Lower leg skin (tissue), 4 donors: ENCODE measurements at regions not wholly inside any gene's neighbourhood (a gene's known extent, or its start where the extent isn't known, plus 50 kb on each side); places are given as distances from the start of the nearest gene placed in this dataset.

Experiments
- DNase-seq, 2 donors: peaks; one replicate each; pipeline ENCODE4 v3.0.0-alpha.2; 2019; ENCODE audit warnings: low spot score in 2 of 2
- H3K4me3 ChIP-seq: fragments of 200-600 bp; sonication (generic); 2 replicates; pipeline ENCODE4 v1.5.1; 2017; ENCODE audit warnings: mild to moderate bottlenecking, low read depth; ENCODE audit not compliant: poor library complexity, severe bottlenecking
- POLR2A ChIP-seq, 2 donors: fragments of 450-650 bp; IDR thresholded peaks; one replicate each; pipeline ENCODE4 v1.6.1; 2016 to 2017; ENCODE audit warnings: antibody characterized with exemption in 2 of 2, mild to moderate bottlenecking in 1 of 2, moderate library complexity in 1 of 2
- WGBS, 2 donors: methylation state at CpG; one replicate each; pipeline ENCODE4 v1.1.5; 2018; 5-methylcytosine and 5-hydroxymethylcytosine counted together
- intact Hi-C: fragments of 100-400 bp; cut with DNase I; formaldehyde crosslinking; loops from one replicate; pipeline ENCODE4 v1.15.0; 2023; ENCODE audit warnings: low total_unique reads
- TF ChIP-seq, protein P1 (sequence below), 3 donors: fragments of 450-650 bp; IDR thresholded peaks; one replicate each; pipeline ENCODE4 v1.5.1; 2016; ENCODE audit warnings: antibody characterized with exemption in 3 of 3, mild to moderate bottlenecking in 3 of 3, moderate library complexity in 2 of 3

DNA sequence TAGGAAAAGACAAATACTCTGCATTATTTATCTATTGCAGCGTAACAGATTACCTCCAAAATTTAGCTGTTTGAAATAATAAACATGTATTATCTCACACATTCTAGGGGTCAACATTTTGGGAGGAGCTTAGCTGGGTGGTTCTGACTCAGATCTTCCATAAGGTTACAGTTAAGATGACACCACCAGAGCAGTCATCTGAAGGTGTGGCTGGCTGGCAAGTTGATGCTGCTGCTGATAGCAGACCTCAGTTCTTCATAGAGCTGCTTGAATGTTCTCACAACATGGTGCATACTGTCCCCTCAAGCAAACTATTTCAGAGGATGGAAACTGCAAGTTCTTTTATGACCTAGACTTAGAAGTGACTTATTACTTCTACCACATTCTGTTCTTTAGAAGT, 146.3 kb upstream of the FSTL4 start:
- DNase-seq = no peak
- WGBS, 2 donors = 0 to 50% methylated on average over 1 of the region's 1 CpG
- intact Hi-C loops = no loop called here
- no peak for TF ChIP-seq POLR2A (IDR thresholded peaks at IDR 0.05)
- TF ChIP-seq, protein P1, sequence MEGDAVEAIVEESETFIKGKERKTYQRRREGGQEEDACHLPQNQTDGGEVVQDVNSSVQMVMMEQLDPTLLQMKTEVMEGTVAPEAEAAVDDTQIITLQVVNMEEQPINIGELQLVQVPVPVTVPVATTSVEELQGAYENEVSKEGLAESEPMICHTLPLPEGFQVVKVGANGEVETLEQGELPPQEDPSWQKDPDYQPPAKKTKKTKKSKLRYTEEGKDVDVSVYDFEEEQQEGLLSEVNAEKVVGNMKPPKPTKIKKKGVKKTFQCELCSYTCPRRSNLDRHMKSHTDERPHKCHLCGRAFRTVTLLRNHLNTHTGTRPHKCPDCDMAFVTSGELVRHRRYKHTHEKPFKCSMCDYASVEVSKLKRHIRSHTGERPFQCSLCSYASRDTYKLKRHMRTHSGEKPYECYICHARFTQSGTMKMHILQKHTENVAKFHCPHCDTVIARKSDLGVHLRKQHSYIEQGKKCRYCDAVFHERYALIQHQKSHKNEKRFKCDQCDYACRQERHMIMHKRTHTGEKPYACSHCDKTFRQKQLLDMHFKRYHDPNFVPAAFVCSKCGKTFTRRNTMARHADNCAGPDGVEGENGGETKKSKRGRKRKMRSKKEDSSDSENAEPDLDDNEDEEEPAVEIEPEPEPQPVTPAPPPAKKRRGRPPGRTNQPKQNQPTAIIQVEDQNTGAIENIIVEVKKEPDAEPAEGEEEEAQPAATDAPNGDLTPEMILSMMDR (IDR thresholded peaks at IDR 0.05) = no peak
- H3K4me3 ChIP-seq = no peak overlapping the region

DNA sequence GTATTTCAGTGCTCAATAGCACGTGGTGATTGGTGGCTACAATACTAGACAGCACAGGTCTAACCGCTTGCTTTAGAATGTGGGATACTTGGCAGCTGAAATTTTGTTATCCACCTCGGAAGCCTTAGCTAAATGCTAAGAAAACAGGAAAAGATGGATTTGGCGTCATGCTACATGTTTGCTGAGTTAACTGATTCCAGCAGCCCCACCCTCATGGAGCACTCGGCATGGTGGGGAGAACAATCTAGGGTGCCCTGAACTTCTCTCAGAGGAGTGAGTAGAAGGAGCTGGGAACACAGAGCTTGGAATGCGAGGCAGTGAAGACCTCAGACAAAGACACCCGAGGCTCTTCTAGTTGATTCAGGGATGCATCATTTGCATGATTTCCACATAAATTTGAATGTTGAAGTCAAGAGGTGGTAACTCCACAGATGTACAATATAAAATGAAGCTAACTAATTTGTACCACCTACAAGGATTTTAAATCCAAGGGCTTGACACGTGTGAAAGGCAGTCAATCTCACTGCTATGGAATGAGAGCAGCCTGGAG, 145.1 kb upstream of the FSTL4 start:
- intact Hi-C loops = no loop called here
- WGBS, 2 donors = 52 to 60% methylated on average over 8 of the region's 8 CpGs

DNA sequence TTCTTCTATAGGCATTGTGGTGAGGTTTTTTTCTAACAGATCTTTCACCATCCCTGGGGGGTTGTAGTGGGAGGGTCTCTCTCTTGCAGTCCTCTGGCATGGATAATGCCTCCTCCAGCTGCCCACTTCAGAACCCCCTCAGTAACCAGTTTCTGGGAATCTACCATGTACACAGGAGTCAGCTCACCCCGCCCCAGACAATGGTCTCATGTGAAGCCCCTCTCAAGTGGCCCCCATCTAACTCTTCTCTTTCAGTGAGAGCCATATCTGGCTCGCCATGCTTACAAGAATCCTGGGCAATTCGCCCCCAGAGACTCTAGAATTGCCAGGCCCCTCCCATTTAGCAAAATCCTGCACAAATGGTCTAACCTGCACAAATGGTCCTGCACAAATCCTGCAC, 144.4 kb upstream of the FSTL4 start:
- intact Hi-C loops = no loop called here
- TF ChIP-seq, protein P1 (IDR thresholded peaks at IDR 0.05) = no peak
- TF ChIP-seq POLR2A (IDR thresholded peaks at IDR 0.05) = no peak
- WGBS, 2 donors = 66 to 84% methylated on average over 3 of the region's 3 CpGs
- H3K4me3 ChIP-seq = no peak overlapping the region
- peak in 1 of 2 donors; percentile 63 for DNase-seq

More for the DNA sequence above, 145.1 kb upstream of the FSTL4 start:
- H3K4me3 ChIP-seq = no peak overlapping the region
- no peak for DNase-seq
- TF ChIP-seq, protein P1 (IDR thresholded peaks at IDR 0.05) = no peak
- TF ChIP-seq POLR2A (IDR thresholded peaks at IDR 0.05) = no peak

DNA sequence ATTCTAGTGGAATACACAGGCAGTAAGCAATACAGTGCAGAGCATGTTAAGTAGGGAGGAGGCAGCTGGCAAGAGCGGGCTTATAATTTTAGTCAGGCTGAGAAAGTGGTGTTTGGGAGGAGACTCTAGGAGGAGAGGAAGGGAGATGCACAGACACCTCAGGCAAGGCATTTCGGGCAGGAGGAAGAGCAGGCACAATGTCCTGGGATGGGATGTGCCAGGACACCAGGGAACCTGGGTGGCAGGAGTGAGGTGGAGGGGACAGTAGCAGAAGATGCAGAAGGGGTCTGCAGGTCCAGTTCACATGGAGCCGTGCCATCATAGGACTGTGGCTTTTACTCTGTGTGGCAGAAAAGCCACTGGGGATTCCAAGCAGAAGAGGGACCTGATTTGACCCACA, 143.7 kb upstream of the FSTL4 start:
- 91 to 94% methylated on average over 3 of the region's 3 CpGs for WGBS, 2 donors
- intact Hi-C loops = no loop called here
- no peak overlapping the region for H3K4me3 ChIP-seq
- peak in 1 of 2 donors; percentile 10 for DNase-seq
- TF ChIP-seq POLR2A (IDR thresholded peaks at IDR 0.05) = no peak
- TF ChIP-seq, protein P1 (IDR thresholded peaks at IDR 0.05) = no peak

DNA sequence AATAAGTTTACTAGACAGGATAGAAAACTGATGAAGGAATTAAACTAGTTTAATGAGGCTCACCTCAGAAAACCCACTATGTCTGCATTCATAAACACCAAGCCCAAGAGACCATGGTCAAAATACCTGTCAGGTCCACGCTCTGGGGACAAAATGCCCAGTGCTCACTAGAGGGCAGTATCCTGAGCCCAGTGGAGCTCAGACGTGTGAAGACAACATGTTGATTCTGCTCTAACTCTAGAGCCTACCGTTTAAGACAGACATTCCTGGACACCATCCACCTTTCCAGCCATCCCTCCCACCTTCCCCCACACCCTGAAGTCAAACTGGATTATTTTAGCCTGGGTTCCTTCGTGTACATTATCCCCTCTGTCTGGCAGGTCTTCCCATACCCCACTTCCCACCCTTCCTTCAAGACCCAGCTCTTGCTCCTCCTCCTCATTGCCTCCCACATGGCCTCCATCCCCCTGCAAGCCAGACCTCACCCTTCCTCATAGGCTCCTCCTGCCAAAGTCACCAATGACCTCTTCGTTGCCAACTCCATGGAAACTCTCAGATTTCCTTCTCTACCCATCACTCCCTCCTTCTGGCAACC, 142.3 kb upstream of the FSTL4 start:
- no peak for DNase-seq
- no peak overlapping the region for H3K4me3 ChIP-seq
- intact Hi-C loops = loop anchor here (5.0 kb wide), 1 partner anchor 1472 kb away; no protein-coding TSS in a partner anchor
- 30 to 37% methylated on average over 5 of the region's 5 CpGs for WGBS, 2 donors
- no peak for TF ChIP-seq POLR2A (IDR thresholded peaks at IDR 0.05)
- TF ChIP-seq, protein P1 (IDR thresholded peaks at IDR 0.05) = no peak
